ENCODE measurements at regions not wholly inside any gene's neighbourhood (a gene's known extent, or its start where the extent isn't known, plus 50 kb on each side); places are given as distances from the start of the nearest gene placed in this dataset.

GRCh38 chr7:93819699-93820098, 70.9 kb downstream of the TFPI2 start:
- TF ChIP-seq POLR2AphosphoS5 (IDR thresholded peaks at IDR 0.05; ENCODE audit: low read depth, low read length) = no peak
- TF ChIP-seq CTCF (IDR thresholded peaks at IDR 0.05) = no peak
